Fibroblast of villous mesenchyme (primary cell): ENCODE measurements at regions not wholly inside any gene's neighbourhood (a gene's known extent, or its start where the extent isn't known, plus 50 kb on each side); places are given as distances from the start of the nearest gene placed in this dataset.

Experiments used
- DNase-seq: peaks from one replicate; pipeline ENCODE4 v3.0.0-alpha.2; 2010; ENCODE audit warnings: low read depth
- H3K4me3 ChIP-seq: 2 replicates; pipeline ENCODE4 v1.5.1; 2011; ENCODE audit warnings: low read depth, mild to moderate bottlenecking, low read length
- CTCF ChIP-seq: IDR thresholded peaks from 2 replicates; pipeline ENCODE4 v1.5.1; 2012; ENCODE audit warnings: low read depth, mild to moderate bottlenecking, low read length; ENCODE audit not compliant: insufficient read depth

GRCh38 chr9:106127776-106128175 is 433.4 kb downstream of the TMEM38B start:
- DNase-seq = no peak
- no peak overlapping the region for H3K4me3 ChIP-seq
- TF ChIP-seq CTCF = no peak

- no peak for TF ChIP-seq CTCF
- DNase-seq = no peak
- no peak overlapping the region for H3K4me3 ChIP-seq
These were observed 436.0 kb downstream of the TMEM38B start for GRCh38 chr9:106130374-106130773.

- DNase-seq = no peak
- no peak overlapping the region for H3K4me3 ChIP-seq
- TF ChIP-seq CTCF = no peak
These were observed 449.4 kb downstream of the TMEM38B start for GRCh38 chr9:106143781-106144180.

GRCh38 chr9:106146066-106146840 is 451.9 kb downstream of the TMEM38B start:
- no peak for TF ChIP-seq CTCF
- H3K4me3 ChIP-seq = no peak overlapping the region
- no peak for DNase-seq

GRCh38 chr9:106146886-106147285 is 452.5 kb downstream of the TMEM38B start:
- no peak overlapping the region for H3K4me3 ChIP-seq
- no peak for TF ChIP-seq CTCF
- no peak for DNase-seq

- no peak for TF ChIP-seq CTCF
- H3K4me3 ChIP-seq = no peak overlapping the region
- no peak for DNase-seq
These were observed 455.6 kb downstream of the TMEM38B start for GRCh38 chr9:106149956-106150355.

- no peak for TF ChIP-seq CTCF
- DNase-seq = no peak
- no peak overlapping the region for H3K4me3 ChIP-seq
These were observed 462.1 kb downstream of the TMEM38B start for GRCh38 chr9:106156465-106156864.
